Trophoblast cell (in vitro differentiated cells and primary cell): ENCODE measurements at regions not wholly inside any gene's neighbourhood (a gene's known extent, or its start where the extent isn't known, plus 50 kb on each side); places are given as distances from the start of the nearest gene placed in this dataset.
A peak's percentile ranks its signal among the peaks of the same experiment; 100 is the strongest.

Experiments
- DNase-seq, 2 donors: peaks; one replicate each; pipeline ENCODE4 v3.0.0-alpha.2; 2016
- H2AFZ ChIP-seq: 2 replicates; pipeline ENCODE4 v1.6.1; 2013; ENCODE audit warnings: low read length, moderate library complexity, mild to moderate bottlenecking; ENCODE audit not compliant: insufficient read depth, poor library complexity
- H2AK5ac ChIP-seq: 2 replicates; pipeline ENCODE4 v1.6.1; 2013; ENCODE audit warnings: mild to moderate bottlenecking, low read length
- H2BK120ac ChIP-seq: 2 replicates; pipeline ENCODE4 v1.6.1; 2013; ENCODE audit warnings: low read length, mild to moderate bottlenecking, moderate library complexity; ENCODE audit not compliant: insufficient read depth, poor library complexity
- H2BK12ac ChIP-seq: 2 replicates; pipeline ENCODE4 v1.6.1; 2013; ENCODE audit warnings: mild to moderate bottlenecking, low read length, moderate library complexity
- H2BK5ac ChIP-seq: 2 replicates; pipeline ENCODE4 v1.6.1; 2013; ENCODE audit warnings: low read length, low read depth, moderate library complexity, mild to moderate bottlenecking; ENCODE audit not compliant: poor library complexity
- H3K14ac ChIP-seq: 2 replicates; pipeline ENCODE4 v1.6.1; 2013; ENCODE audit warnings: mild to moderate bottlenecking, low read length
- H3K18ac ChIP-seq: 2 replicates; pipeline ENCODE4 v1.6.1; 2013; ENCODE audit warnings: mild to moderate bottlenecking, low read length
- H3K23ac ChIP-seq: 2 replicates; pipeline ENCODE4 v1.6.1; 2013; ENCODE audit warnings: low read length
- H3K27ac ChIP-seq: 2 replicates; pipeline ENCODE4 v1.5.1; 2013; ENCODE audit warnings: low read depth, mild to moderate bottlenecking, inconsistent platforms, low read length, moderate library complexity
- H3K27me3 ChIP-seq: 2 replicates; pipeline ENCODE4 v1.6.1; 2013; ENCODE audit warnings: inconsistent platforms, mild to moderate bottlenecking, low read length, moderate library complexity; ENCODE audit not compliant: insufficient read depth
- H3K36me3 ChIP-seq, 2 experiments: 1 replicate in 1 of 2; 2 replicates in 1 of 2; pipeline ENCODE4 v1.6.1; 2013; ENCODE audit warnings: low read length in 2 of 2, mild to moderate bottlenecking in 2 of 2, moderate library complexity in 1 of 2; ENCODE audit not compliant: insufficient read depth in 2 of 2, control insufficient read depth in 1 of 2
- H3K4ac ChIP-seq: 2 replicates; pipeline ENCODE4 v1.6.1; 2013; ENCODE audit warnings: low read depth, mild to moderate bottlenecking, low read length, moderate library complexity
- H3K4me1 ChIP-seq, 2 experiments: 1 replicate in 1 of 2; 2 replicates in 1 of 2; pipeline ENCODE4 v1.6.1; 2013; ENCODE audit warnings: low read length in 2 of 2, mild to moderate bottlenecking in 2 of 2, moderate library complexity in 1 of 2; ENCODE audit not compliant: insufficient read depth in 2 of 2, control insufficient read depth in 1 of 2
- H3K4me2 ChIP-seq: 2 replicates; pipeline ENCODE4 v1.6.1; 2013; ENCODE audit warnings: inconsistent platforms, mild to moderate bottlenecking, low read length, moderate library complexity
- H3K4me3 ChIP-seq: 2 replicates; pipeline ENCODE4 v1.5.1; 2013; ENCODE audit warnings: mild to moderate bottlenecking, low read depth, low read length, inconsistent platforms
- H3K79me1 ChIP-seq: one replicate; pipeline ENCODE4 v1.6.1; 2013; ENCODE audit warnings: low read length
- H3K79me2 ChIP-seq: 2 replicates; pipeline ENCODE4 v1.6.1; 2013; ENCODE audit warnings: low read length, mild to moderate bottlenecking; ENCODE audit not compliant: control insufficient read depth, insufficient read depth, poor library complexity
- H3K9ac ChIP-seq: 2 replicates; pipeline ENCODE4 v1.6.1; 2013; ENCODE audit warnings: mild to moderate bottlenecking, low read length
- H3K9me3 ChIP-seq: 2 replicates; pipeline ENCODE4 v1.6.1; 2013; ENCODE audit warnings: low read depth, mild to moderate bottlenecking, control low read depth, inconsistent platforms, low read length; ENCODE audit not compliant: insufficient read depth
- H4K12ac ChIP-seq: 2 replicates; pipeline ENCODE4 v1.6.1; 2013; ENCODE audit warnings: low read depth, mild to moderate bottlenecking, low read length, moderate library complexity
- H4K8ac ChIP-seq: 2 replicates; pipeline ENCODE4 v1.6.1; 2013; ENCODE audit warnings: low read depth, mild to moderate bottlenecking, low read length, moderate library complexity
- H4K91ac ChIP-seq: one replicate; pipeline ENCODE4 v1.6.1; 2013; ENCODE audit warnings: low read depth, mild to moderate bottlenecking, low read length, moderate library complexity
- WGBS: extraction: QIAGEN DNeasy Blood & Tissue Kit; methylation state at CpG from one replicate; pipeline ENCODE4 v1.1.7; 2013; ENCODE audit warnings: missing lambda C conversion rate; ENCODE audit not compliant: insufficient read length, insufficient coverage; ENCODE audit errors: extremely low coverage; 5-methylcytosine and 5-hydroxymethylcytosine counted together

DNA sequence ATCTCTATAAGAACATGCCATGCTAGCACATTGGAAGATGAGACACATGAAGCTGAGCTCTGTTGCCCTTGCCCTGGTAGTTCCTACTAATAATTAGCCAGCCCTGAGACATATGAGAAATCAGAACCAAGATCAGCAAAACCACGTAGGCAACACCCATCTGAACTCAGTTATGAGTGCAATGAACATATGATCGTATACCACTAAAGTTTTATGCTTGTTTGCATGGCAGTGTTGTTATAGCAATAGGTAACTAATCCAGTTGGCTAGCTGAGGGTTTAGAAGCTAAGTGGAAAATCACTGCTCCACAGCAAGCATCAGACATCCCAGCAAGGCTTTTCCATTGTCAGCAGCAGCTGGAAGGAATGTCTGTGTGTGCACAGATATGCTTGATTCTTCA is 180.7 kb downstream of the BTBD3 start:
- DNase-seq: no peak
- Histone ChIP-seq H3K27ac (no peak overlapping the region), H3K23ac (no peak overlapping the region), H2BK120ac (no peak overlapping the region), H3K36me3 (no peaks in the 10 kb centered on the region), H4K12ac (no peak overlapping the region), H3K14ac (no peak overlapping the region), H2AK5ac (no peak overlapping the region), H3K79me1 (no peaks in the 10 kb centered on the region), H3K18ac (no peak overlapping the region), H3K4me1 (peaks cover 0 to under 1% of the 10 kb centered on the region in 2 experiments), H4K91ac (no peak overlapping the region), H4K8ac (no peak overlapping the region), H3K9ac (no peak overlapping the region), H3K27me3 (no peaks in the 10 kb centered on the region), H2BK12ac (no peak overlapping the region), H3K79me2 (no peaks in the 10 kb centered on the region), H3K4me2 (no peak overlapping the region), H3K9me3 (no peaks in the 10 kb centered on the region), H2BK5ac (no peak overlapping the region), H3K4me3 (no peak overlapping the region), H2AFZ (no peak overlapping the region), H3K4ac (no peak overlapping the region)
- WGBS: no CpG with 5 or more reads among the region's 2 CpGs

DNA sequence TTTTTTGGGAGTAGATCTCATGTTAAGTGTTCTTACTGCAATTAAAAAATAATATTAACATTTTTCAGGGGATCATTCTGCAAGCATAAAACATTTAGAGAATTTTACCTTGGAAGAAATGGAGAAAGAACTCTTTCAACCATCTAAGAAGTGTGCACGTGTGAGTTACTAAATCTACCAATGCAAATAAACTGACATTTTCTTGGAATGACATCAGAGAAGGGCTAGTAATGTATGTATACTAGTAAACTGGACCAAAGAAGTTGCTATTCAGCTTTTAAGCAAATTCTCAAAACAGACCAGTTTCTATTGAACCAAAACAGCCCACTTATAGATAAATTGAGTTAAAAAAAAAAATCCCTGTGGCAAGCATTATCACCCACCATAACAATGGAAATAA is 191.2 kb downstream of the BTBD3 start:
- WGBS: no CpG with 5 or more reads among the region's 1 CpG
- Histone ChIP-seq H3K79me1 (no peaks in the 10 kb centered on the region), H3K27me3 (no peaks in the 10 kb centered on the region), H3K4me2 (no peak overlapping the region), H3K4me1 (peaks cover 0 to 4% of the 10 kb centered on the region in 2 experiments), H2AFZ (no peak overlapping the region), H4K8ac (no peak overlapping the region), H3K23ac (no peak overlapping the region), H2AK5ac (no peak overlapping the region), H4K12ac (no peak overlapping the region), H3K36me3 (no peaks in the 10 kb centered on the region), H3K18ac (no peak overlapping the region), H2BK5ac (no peak overlapping the region), H3K14ac (no peak overlapping the region), H3K4me3 (no peak overlapping the region), H3K79me2 (no peaks in the 10 kb centered on the region), H2BK12ac (no peak overlapping the region), H3K9ac (no peak overlapping the region), H3K4ac (no peak overlapping the region), H4K91ac (no peak overlapping the region), H3K27ac (no peak overlapping the region), H2BK120ac (no peak overlapping the region), H3K9me3 (no peaks in the 10 kb centered on the region)
- peak in 1 of 2 donors; percentile 11 for DNase-seq

DNA sequence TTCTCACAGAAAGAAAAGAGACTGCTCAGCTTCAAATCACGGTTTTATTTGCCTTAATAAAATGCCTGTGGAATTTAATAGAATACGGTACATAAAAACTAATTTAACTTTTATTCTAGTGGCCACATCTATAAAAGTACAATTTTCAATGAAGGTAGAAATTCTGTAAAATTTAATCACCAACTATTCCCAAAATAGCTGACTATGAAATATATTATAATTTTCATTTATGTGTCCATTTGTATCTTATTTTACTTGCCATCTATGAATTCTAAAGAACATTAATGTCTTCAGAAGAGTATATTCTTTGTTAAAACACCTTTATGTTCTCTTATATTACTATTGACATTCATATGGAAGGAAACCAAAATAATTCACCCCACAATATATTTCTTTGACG is 192.6 kb downstream of the BTBD3 start:
- Histone ChIP-seq H3K9ac (no peak overlapping the region), H3K23ac (no peak overlapping the region), H4K91ac (no peak overlapping the region), H3K79me1 (no peaks in the 10 kb centered on the region), H2AFZ (no peak overlapping the region), H3K18ac (no peak overlapping the region), H4K8ac (no peak overlapping the region), H3K4me3 (no peak overlapping the region), H4K12ac (no peak overlapping the region), H3K4me2 (no peak overlapping the region), H2BK12ac (no peak overlapping the region), H3K79me2 (no peaks in the 10 kb centered on the region), H3K27ac (no peak overlapping the region), H3K14ac (no peak overlapping the region), H3K4me1 (peaks cover 2 to 4% of the 10 kb centered on the region in 2 experiments), H3K9me3 (no peaks in the 10 kb centered on the region), H3K27me3 (no peaks in the 10 kb centered on the region), H3K4ac (no peak overlapping the region), H2AK5ac (no peak overlapping the region), H3K36me3 (no peaks in the 10 kb centered on the region), H2BK5ac (no peak overlapping the region), H2BK120ac (no peak overlapping the region)
- WGBS: no CpG with 5 or more reads among the region's 3 CpGs
- no peak for DNase-seq

DNA sequence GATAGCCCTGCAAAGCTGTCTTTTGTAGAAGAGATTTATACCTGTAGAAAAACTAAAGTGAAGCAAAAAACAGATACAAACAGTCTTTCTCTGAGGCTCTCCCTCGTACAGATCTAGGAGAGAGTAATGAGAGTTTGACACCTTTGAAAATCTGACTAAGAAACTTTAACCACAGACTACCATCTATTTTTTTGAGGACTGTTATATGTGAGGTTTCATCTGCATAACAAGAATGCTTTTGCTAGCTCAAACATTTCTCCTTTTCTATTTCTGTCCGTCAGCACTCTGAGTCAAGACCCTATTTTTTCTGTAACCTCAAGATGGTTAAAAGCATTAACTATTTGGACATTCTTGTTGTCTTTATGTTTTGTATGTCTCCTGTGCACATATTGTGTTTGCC is 193.0 kb downstream of the BTBD3 start:
- Histone ChIP-seq H3K9me3 (no peaks in the 10 kb centered on the region), H3K79me1 (no peaks in the 10 kb centered on the region), H4K8ac (no peak overlapping the region), H3K79me2 (no peaks in the 10 kb centered on the region), H3K4ac (no peak overlapping the region), H3K18ac (no peak overlapping the region), H3K4me3 (no peak overlapping the region), H4K12ac (no peak overlapping the region), H3K14ac (no peak overlapping the region), H2BK120ac (no peak overlapping the region), H3K9ac (no peak overlapping the region), H2BK5ac (no peak overlapping the region), H2BK12ac (no peak overlapping the region), H2AK5ac (no peak overlapping the region), H3K36me3 (no peaks in the 10 kb centered on the region), H3K23ac (no peak overlapping the region), H3K4me1 (peaks cover 2 to 4% of the 10 kb centered on the region in 2 experiments), H3K27me3 (no peaks in the 10 kb centered on the region), H4K91ac (no peak overlapping the region), H3K27ac (no peak overlapping the region), H3K4me2 (no peak overlapping the region), H2AFZ (no peak overlapping the region)
- DNase-seq: no peak
- WGBS: no CpG with 5 or more reads among the region's 2 CpGs
